HFF-Myc (cell line): ENCODE measurements at regions not wholly inside any gene's neighbourhood (a gene's known extent, or its start where the extent isn't known, plus 50 kb on each side); places are given as distances from the start of the nearest gene placed in this dataset.

Experiments
- DNase-seq: peaks from one replicate; pipeline ENCODE4 v3.0.0-alpha.2; 2011; ENCODE audit warnings: low read depth; ENCODE audit errors: extremely low read depth
- H3K4me3 ChIP-seq: replicated peaks from 2 replicates; pipeline ENCODE4 v1.5.1; 2011; ENCODE audit warnings: low read depth, mild to moderate bottlenecking, control low read depth, low read length
- CTCF ChIP-seq: IDR thresholded peaks from 2 replicates; pipeline ENCODE4 v1.5.1; 2012; ENCODE audit warnings: mild to moderate bottlenecking, low read depth, low read length, control low read depth; ENCODE audit errors: missing control alignments

- DNase-seq: peak; percentile 83
- no peak overlapping the region for H3K4me3 ChIP-seq
- peak; percentile 71 for TF ChIP-seq CTCF
Observed at GRCh38 chr13:44191504-44192171, 182.0 kb upstream of the SERP2 start.

GRCh38 chr13:44193731-44194130 is 179.9 kb upstream of the SERP2 start:
- no peak overlapping the region for H3K4me3 ChIP-seq
- no peak for TF ChIP-seq CTCF
- DNase-seq: no peak

- TF ChIP-seq CTCF: no peak
- no peak overlapping the region for H3K4me3 ChIP-seq
- DNase-seq: no peak
Observed at GRCh38 chr13:44195245-44195644, 178.4 kb upstream of the SERP2 start.

GRCh38 chr13:44196196-44196751 is 177.3 kb upstream of the SERP2 start:
- TF ChIP-seq CTCF: no peak
- DNase-seq: no peak
- no peak overlapping the region for H3K4me3 ChIP-seq

GRCh38 chr13:44197791-44198770 is 175.5 kb upstream of the SERP2 start:
- TF ChIP-seq CTCF: no peak
- DNase-seq: no peak

GRCh38 chr13:44198826-44199225 is 174.8 kb upstream of the SERP2 start:
- H3K4me3 ChIP-seq: no peak overlapping the region
- DNase-seq: no peak
- no peak for TF ChIP-seq CTCF

More at GRCh38 chr13:44197791-44198770, 175.5 kb upstream of the SERP2 start:
- no peak overlapping the region for H3K4me3 ChIP-seq
